ENCODE measurements at regions not wholly inside any gene's neighbourhood (a gene's known extent, or its start where the extent isn't known, plus 50 kb on each side); places are given as distances from the start of the nearest gene placed in this dataset.
"Not testable (repeated sequence)": the region's sequence is repeated elsewhere in the genome, so short reads cannot be mapped to it uniquely, and the experiment has no call there.

DNA sequence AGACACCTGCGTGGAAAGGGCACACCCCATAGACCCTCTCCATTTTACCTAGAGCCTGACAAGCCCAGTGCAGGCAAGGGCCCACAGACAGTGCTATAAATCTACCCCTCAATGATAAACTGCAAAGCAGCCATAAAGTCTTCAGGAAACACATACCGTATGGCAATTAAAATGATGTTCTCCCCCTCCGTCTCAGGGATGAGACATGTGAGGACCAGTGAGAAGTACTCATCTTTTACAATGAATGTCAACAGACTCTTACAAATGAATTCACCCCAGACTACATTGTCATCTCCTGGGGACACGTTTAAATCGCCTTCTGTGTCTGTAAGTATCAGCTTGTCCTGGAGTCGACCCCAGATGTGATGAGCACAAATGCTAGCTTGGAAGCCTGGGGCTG, 362.7 kb downstream of the ADGRD1 start:
- DNase-seq (ENCODE audit: low read depth in 1 of 2, low spot score in 1 of 2), result no peak
- Histone ChIP-seq H3K27me3 (no peaks in the 10 kb centered on the region), H3K36me3 (no peaks in the 10 kb centered on the region), H3K4me1 (ENCODE audit: low read depth) (no peaks in the 10 kb centered on the region), H3K9me3 (ENCODE audit: low read depth) (no peaks in the 10 kb centered on the region), H3K27ac (no peak overlapping the region), H3K4me3 (no peak overlapping the region)
- TF ChIP-seq, protein P1, sequence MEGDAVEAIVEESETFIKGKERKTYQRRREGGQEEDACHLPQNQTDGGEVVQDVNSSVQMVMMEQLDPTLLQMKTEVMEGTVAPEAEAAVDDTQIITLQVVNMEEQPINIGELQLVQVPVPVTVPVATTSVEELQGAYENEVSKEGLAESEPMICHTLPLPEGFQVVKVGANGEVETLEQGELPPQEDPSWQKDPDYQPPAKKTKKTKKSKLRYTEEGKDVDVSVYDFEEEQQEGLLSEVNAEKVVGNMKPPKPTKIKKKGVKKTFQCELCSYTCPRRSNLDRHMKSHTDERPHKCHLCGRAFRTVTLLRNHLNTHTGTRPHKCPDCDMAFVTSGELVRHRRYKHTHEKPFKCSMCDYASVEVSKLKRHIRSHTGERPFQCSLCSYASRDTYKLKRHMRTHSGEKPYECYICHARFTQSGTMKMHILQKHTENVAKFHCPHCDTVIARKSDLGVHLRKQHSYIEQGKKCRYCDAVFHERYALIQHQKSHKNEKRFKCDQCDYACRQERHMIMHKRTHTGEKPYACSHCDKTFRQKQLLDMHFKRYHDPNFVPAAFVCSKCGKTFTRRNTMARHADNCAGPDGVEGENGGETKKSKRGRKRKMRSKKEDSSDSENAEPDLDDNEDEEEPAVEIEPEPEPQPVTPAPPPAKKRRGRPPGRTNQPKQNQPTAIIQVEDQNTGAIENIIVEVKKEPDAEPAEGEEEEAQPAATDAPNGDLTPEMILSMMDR (IDR thresholded peaks at IDR 0.05; ENCODE audit: low read depth, low read length), result no peak

DNA sequence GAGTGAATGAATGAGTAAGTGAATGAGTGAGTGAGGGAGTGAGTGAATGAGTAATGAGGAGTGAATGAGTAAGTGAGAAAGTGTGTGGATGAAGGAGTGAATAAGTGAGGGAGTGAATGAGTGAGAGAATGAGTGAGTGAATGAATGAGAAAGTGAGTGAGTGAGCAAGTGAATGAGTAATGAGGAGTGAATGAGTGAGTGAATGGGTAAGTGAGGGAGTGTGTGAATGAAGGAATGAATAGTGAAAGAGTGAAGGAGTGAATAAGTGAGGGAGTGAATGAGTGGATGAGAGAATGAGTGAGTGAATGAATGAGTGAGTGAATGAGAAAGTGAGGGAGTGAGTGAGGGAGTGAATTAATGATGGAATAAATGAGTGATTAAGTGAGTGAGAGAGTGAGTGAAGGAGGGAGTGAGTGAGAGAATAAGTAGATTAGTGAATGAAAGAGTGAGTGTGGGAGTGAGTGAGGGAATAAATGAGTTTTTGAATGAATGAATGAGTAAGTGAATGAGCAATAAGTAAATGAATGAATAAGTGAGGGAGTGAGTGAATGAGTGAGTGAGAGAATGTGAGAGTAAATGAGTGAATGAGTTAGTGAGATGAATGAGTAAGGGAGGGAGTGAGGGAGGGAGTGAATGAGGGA, 364.5 kb downstream of the ADGRD1 start:
- Histone ChIP-seq H3K4me1 (ENCODE audit: low read depth) (no peaks in the 10 kb centered on the region), H3K4me3 (no peak overlapping the region), H3K27me3 (no peaks in the 10 kb centered on the region), H3K27ac (no peak overlapping the region), H3K9me3 (ENCODE audit: low read depth) (no peaks in the 10 kb centered on the region), H3K36me3 (no peaks in the 10 kb centered on the region)
- no peak for DNase-seq (ENCODE audit: low read depth in 1 of 2, low spot score in 1 of 2)
- TF ChIP-seq, protein P1 (IDR thresholded peaks at IDR 0.05; ENCODE audit: low read depth, low read length), result no peak

DNA sequence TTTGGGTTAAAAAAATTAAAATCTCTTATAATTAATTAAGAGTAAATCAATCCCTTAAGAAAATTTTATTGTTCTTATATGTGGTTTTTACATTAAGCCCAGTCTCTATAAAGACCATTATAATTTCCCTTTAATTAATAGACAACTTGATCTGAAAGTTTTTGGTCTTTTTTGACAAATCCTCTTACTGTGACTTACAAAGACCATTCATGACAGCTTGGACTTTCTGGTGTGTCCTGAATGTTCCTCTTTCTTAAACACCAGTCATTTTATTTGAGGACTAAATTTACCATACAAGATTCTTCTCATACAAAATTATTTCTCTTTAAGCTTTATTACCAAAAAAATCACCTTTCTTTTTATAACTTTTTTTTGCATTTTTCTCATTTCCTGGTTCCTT, 368.3 kb downstream of the ADGRD1 start:
- TF ChIP-seq, protein P1 (IDR thresholded peaks at IDR 0.05; ENCODE audit: low read depth, low read length), result no peak
- no peaks in the 10 kb centered on the region for H3K27me3 ChIP-seq
- no peaks in the 10 kb centered on the region for H3K4me1 ChIP-seq (ENCODE audit: low read depth)
- no peak for DNase-seq (ENCODE audit: low read depth in 1 of 2, low spot score in 1 of 2)
- H3K27ac ChIP-seq, result no peak overlapping the region
- no peaks in the 10 kb centered on the region for H3K9me3 ChIP-seq (ENCODE audit: low read depth)
- H3K4me3 ChIP-seq, result no peak overlapping the region
- H3K36me3 ChIP-seq, result no peaks in the 10 kb centered on the region

DNA sequence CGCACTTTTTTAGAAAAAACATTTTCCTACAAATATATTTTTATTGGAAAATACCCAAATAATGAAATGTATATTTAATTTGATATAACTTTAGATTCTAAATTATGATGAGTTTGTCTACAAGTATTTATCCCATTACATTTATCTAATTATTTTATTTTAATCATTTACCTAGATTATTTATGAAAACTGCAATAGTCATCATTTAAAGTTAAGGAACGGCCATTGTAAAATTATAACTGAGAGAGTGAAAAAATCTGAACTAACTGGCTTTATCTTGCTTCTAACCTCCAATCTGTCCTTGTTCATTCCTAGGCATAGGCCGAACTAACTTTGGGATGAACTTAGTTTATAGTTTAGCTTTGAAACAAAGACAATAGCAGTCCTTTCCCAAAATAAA, 368.8 kb downstream of the ADGRD1 start:
- not testable (repeated sequence) for H3K4me1 ChIP-seq (ENCODE audit: low read depth); H3K9me3 ChIP-seq (ENCODE audit: low read depth); H3K4me3 ChIP-seq; H3K36me3 ChIP-seq; H3K27me3 ChIP-seq; DNase-seq (ENCODE audit: low read depth in 1 of 2, low spot score in 1 of 2); H3K27ac ChIP-seq

DNA sequence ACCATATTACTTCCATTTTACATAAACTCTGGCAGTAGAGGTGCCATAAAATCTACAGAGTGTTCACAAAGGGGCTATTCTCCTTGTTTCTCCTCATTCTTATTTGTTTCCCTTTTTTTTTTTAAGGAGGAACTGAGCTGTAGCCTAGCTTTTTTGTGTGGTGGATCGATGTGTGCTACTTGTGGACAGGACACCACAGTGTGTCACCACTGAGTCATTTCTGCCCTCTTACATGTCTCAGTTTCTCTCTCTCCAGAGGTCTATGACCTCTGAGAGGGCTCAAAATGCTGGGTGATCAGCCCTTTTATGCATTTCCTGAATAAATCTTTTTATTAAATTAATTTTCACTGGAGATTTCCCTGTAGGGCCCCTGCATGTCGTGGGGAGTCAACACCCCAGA, 370.2 kb downstream of the ADGRD1 start:
- TF ChIP-seq, protein P1 (IDR thresholded peaks at IDR 0.05; ENCODE audit: low read depth, low read length), result no peak
- no peaks in the 10 kb centered on the region for H3K9me3 ChIP-seq (ENCODE audit: low read depth)
- H3K4me3 ChIP-seq, result no peak overlapping the region
- no peaks in the 10 kb centered on the region for H3K27me3 ChIP-seq
- no peak for DNase-seq (ENCODE audit: low read depth in 1 of 2, low spot score in 1 of 2)
- no peaks in the 10 kb centered on the region for H3K4me1 ChIP-seq (ENCODE audit: low read depth)
- no peak overlapping the region for H3K27ac ChIP-seq
- H3K36me3 ChIP-seq, result no peaks in the 10 kb centered on the region

DNA sequence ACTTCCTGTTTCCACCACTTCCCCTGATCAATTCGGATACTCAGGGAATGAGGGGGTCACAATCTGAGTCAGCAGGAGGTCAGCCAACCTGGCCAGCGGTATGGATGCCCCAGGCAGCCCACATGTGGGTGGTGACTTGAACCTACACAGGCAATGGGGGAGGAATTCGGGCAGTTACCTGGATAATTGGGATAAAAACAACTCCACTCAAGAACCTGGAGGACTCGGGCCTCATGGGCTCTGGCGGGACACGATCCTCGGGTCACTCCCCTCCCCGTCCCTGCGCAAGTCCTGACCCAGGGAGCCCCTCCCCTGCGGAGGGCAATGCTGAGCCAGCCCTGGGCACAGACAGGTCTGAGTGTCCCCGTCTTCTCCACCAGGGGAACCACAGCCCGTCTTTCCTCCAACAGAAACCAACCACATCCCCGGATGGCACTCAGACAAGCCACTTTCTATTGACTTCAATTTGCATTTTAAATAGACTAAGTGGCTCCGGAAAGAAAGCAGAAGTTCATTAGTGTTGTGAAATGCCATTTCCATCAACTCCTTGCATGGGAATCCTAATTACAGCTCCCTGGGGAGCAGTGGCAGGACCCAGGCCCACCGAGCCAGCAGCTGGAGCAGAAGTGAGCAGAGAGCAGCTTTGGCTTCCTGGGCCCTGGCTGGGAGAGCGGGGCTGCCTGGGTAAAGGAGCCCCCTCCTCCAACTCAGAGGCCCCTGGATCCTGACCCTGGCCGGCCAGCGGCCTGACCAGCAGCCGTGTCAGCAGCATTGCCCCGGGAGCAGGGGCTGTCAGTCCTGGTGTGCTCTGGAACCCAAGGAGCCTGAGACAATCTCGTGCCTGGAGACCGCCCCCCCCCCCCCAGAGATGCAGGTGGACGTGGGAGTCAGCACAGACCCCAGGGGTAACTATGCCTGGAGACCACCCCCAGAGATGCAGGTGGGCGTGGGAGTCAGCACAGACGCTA, 374.1 kb downstream of the ADGRD1 start:
- H3K9me3 ChIP-seq (ENCODE audit: low read depth), result no peaks in the 10 kb centered on the region
- no peak overlapping the region for H3K4me3 ChIP-seq
- H3K27me3 ChIP-seq, result no peaks in the 10 kb centered on the region
- H3K27ac ChIP-seq, result no peak overlapping the region
- H3K4me1 ChIP-seq (ENCODE audit: low read depth), result no peaks in the 10 kb centered on the region
- no peaks in the 10 kb centered on the region for H3K36me3 ChIP-seq
- TF ChIP-seq, protein P1 (IDR thresholded peaks at IDR 0.05; ENCODE audit: low read depth, low read length), result no peak
- no peak for DNase-seq (ENCODE audit: low read depth in 1 of 2, low spot score in 1 of 2)

DNA sequence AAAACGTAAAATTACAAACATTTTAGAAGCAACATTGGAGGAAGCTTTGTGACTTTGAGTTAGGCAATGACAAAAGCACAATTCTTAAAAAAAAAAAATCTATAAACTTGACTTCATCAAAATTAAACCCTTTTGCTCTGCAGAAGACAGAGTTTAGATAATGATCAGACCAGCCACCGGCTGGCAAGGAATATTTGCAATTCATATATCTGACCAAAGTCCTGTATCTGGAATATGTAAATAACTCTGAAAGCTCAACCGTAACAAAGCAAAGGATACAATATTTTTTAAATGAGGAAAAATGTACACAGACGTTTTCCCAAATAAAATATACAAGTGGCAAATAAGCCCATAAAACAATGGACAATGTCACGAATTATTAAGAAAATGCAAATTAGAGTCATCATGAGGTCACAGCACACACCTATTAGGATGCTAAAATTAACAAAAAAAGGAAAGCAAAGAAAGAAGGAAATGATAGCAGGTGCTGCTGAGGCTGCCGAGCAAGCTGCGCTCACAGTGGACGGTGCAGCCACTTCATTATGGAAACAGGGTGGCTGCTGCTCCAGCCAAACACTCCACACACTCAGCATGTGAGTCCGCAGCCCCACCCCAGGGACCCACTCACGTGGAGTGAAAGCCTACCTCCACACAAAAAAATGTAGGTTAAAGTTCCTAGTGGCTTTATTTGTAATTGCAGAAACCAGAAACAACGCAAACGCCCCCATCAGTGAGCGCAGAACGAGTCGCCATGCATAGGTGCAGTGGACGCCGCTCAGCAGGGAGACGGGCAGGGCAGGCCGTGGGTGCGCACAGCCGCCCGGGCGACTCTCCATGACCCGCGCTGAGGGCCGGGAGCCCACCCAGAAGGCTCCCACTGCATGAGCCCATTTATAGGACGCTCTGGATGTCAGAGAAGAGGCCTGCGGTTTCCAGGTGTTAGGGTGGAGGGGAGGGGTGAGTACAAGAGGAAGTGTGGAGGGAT, 375.4 kb downstream of the ADGRD1 start:
- not testable (repeated sequence) for H3K9me3 ChIP-seq (ENCODE audit: low read depth); DNase-seq (ENCODE audit: low read depth in 1 of 2, low spot score in 1 of 2); H3K4me3 ChIP-seq; H3K36me3 ChIP-seq; H3K27ac ChIP-seq; H3K27me3 ChIP-seq; H3K4me1 ChIP-seq (ENCODE audit: low read depth)
